Thyroid gland (tissue), 4 donors: ENCODE measurements at regions not wholly inside any gene's neighbourhood (a gene's known extent, or its start where the extent isn't known, plus 50 kb on each side); places are given as distances from the start of the nearest gene placed in this dataset.

Experiments
- DNase-seq, 2 donors: peaks; one replicate each; pipeline ENCODE4 v3.0.0-alpha.2; 2019
- H3K27ac ChIP-seq, 3 donors: fragments of 200-600 bp; sonication (generic); 1 replicate in 2 of 3; 2 replicates in 1 of 3; pipeline ENCODE4 v1.5.1; 2016 to 2019; ENCODE audit warnings: mild to moderate bottlenecking in 1 of 3, moderate library complexity in 1 of 3
- H3K27me3 ChIP-seq: fragments of 200-600 bp; sonication (generic); one replicate; pipeline ENCODE4 v1.5.1; 2019
- H3K36me3 ChIP-seq, 2 donors: fragments of 200-600 bp; sonication (generic); one replicate each; pipeline ENCODE4 v1.5.1; 2016 to 2019
- H3K4me1 ChIP-seq, 2 donors: fragments of 200-600 bp; sonication (generic); one replicate each; pipeline ENCODE4 v1.5.1; 2017 to 2019
- H3K4me3 ChIP-seq, 3 donors: fragments of 200-600 bp; sonication (generic); replicated peaks in 1 of 3; 1 replicate in 2 of 3; 2 replicates in 1 of 3; pipeline ENCODE4 v1.5.1; 2016; ENCODE audit warnings: mild to moderate bottlenecking in 1 of 3
- H3K9me3 ChIP-seq: fragments of 200-600 bp; sonication (generic); one replicate; pipeline ENCODE4 v1.5.1; 2017
- POLR2A ChIP-seq, 2 donors: fragments of 450-650 bp; IDR thresholded peaks; one replicate each; pipeline ENCODE4 v1.6.1; 2017; ENCODE audit warnings: antibody characterized with exemption in 2 of 2, mild to moderate bottlenecking in 2 of 2, moderate library complexity in 1 of 2
- WGBS, 2 donors: methylation state at CpG; one replicate each; pipeline ENCODE4 v1.1.5; 2017; 5-methylcytosine and 5-hydroxymethylcytosine counted together
- intact Hi-C: fragments of 100-400 bp; cut with DNase I; formaldehyde crosslinking; loops from one replicate; pipeline ENCODE4 v1.15.1; 2023
- TF ChIP-seq, protein P1 (sequence below), 6 experiments: fragments of 200-600 bp in 3 of 6; fragments of 450-650 bp in 3 of 6; sonication (generic) in 3 of 6; IDR thresholded peaks; one replicate each; pipeline ENCODE4 v1.5.1; 2016 to 2019; ENCODE audit warnings: antibody characterized with exemption in 6 of 6, mild to moderate bottlenecking in 2 of 6, inconsistent platforms in 1 of 6, moderate library complexity in 1 of 6

DNA sequence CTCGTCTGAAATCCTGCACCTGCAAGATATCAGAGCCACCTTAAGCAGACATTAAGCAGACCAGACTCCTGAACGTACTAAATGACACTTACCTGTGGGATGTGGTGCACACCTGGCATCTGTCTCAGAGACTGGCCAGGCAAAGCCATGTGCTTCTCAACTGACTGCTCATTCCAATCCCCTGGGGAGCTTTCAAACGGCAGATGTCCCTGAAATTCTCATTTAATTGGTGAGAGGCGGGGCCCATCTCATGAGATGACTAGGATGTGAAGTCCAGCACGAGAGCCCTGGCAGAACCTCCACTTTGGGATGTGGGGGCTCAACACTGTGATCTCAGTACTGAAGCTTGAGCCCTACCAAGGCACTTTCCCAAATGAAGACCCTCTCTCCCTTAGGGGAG is 84.9 kb upstream of the HMGXB4 start:
- no peak for DNase-seq
- WGBS, 2 donors, result 36 to 37% methylated on average over 5 of the region's 5 CpGs
- Histone ChIP-seq H3K27ac (no peak overlapping the region), H3K4me3 (no peak overlapping the region), H3K4me1 (no peaks in the 10 kb centered on the region), H3K36me3 (no peaks in the 10 kb centered on the region), H3K9me3 (no peaks in the 10 kb centered on the region), H3K27me3 (no peaks in the 10 kb centered on the region)
- intact Hi-C loops, result no loop called here
- no peak for TF ChIP-seq POLR2A (IDR thresholded peaks at IDR 0.05)
- TF ChIP-seq, protein P1, sequence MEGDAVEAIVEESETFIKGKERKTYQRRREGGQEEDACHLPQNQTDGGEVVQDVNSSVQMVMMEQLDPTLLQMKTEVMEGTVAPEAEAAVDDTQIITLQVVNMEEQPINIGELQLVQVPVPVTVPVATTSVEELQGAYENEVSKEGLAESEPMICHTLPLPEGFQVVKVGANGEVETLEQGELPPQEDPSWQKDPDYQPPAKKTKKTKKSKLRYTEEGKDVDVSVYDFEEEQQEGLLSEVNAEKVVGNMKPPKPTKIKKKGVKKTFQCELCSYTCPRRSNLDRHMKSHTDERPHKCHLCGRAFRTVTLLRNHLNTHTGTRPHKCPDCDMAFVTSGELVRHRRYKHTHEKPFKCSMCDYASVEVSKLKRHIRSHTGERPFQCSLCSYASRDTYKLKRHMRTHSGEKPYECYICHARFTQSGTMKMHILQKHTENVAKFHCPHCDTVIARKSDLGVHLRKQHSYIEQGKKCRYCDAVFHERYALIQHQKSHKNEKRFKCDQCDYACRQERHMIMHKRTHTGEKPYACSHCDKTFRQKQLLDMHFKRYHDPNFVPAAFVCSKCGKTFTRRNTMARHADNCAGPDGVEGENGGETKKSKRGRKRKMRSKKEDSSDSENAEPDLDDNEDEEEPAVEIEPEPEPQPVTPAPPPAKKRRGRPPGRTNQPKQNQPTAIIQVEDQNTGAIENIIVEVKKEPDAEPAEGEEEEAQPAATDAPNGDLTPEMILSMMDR (IDR thresholded peaks at IDR 0.05), result no peak

DNA sequence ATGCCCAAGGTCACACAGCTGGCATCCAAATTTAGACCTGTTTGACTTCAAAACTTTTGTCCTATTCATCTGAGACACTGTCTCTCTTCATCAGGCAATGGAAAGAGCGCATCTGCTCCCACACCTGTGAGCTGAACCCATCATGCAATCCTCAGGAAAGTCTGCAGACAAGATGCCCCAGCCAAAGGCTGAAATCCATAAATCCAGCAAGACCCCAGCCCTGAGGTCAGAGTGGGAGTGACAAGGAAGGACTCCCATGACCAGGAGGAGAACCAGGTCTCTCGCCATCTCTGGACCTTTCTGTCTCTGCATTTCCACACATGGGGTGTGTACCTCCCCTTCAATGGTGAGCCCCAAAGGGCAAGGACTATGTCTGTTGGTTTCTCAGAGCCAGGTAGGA is 83.6 kb upstream of the HMGXB4 start:
- Histone ChIP-seq H3K9me3 (no peaks in the 10 kb centered on the region), H3K27me3 (no peaks in the 10 kb centered on the region), H3K4me3 (no peak overlapping the region), H3K4me1 (no peaks in the 10 kb centered on the region), H3K27ac (no peak overlapping the region), H3K36me3 (no peaks in the 10 kb centered on the region)
- DNase-seq, result no peak
- 71 to 93% methylated on average over 2 of the region's 2 CpGs for WGBS, 2 donors
- TF ChIP-seq POLR2A (IDR thresholded peaks at IDR 0.05), result no peak
- TF ChIP-seq, protein P1 (IDR thresholded peaks at IDR 0.05), result no peak
- intact Hi-C loops, result no loop called here

DNA sequence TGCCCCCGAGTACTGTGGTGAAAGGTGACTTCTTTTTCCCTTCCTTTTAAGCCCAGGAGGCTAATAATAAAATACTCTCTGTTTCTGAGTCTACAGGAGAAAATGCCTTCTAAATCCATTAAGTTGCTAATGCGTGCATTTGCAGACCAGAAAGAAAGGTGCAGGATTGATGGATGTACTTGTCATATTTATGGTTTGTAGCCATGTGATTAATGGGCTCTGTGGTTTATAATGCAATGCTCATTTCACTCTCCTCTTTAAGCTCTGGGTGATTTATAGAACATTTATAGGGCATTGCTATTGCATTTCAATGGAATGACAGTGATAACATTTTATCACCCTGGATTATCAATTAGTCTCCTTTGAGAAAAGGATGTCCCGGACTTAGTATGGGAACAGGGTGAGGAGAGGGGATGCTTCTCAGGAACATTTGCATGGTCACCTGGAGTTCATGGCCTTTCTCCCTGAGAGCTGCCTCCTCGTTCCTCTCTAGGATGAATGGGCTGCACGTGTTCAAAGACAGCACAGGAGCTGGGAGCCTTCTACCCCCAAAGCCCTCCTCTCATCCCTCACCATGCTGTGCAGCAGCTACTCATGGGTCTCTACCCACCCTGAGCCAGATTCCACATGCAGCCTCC is 82.8 kb upstream of the HMGXB4 start:
- H3K4me1 ChIP-seq, result no peaks in the 10 kb centered on the region
- WGBS, 2 donors, result 48 to 64% methylated on average over 5 of the region's 5 CpGs
- no peaks in the 10 kb centered on the region for H3K9me3 ChIP-seq
- no peak overlapping the region for H3K4me3 ChIP-seq
- intact Hi-C loops, result no loop called here
- H3K27ac ChIP-seq, result no peak overlapping the region
- TF ChIP-seq, protein P1 (IDR thresholded peaks at IDR 0.05), result no peak
- TF ChIP-seq POLR2A (IDR thresholded peaks at IDR 0.05), result no peak
- no peaks in the 10 kb centered on the region for H3K36me3 ChIP-seq
- no peak for DNase-seq
- no peaks in the 10 kb centered on the region for H3K27me3 ChIP-seq

DNA sequence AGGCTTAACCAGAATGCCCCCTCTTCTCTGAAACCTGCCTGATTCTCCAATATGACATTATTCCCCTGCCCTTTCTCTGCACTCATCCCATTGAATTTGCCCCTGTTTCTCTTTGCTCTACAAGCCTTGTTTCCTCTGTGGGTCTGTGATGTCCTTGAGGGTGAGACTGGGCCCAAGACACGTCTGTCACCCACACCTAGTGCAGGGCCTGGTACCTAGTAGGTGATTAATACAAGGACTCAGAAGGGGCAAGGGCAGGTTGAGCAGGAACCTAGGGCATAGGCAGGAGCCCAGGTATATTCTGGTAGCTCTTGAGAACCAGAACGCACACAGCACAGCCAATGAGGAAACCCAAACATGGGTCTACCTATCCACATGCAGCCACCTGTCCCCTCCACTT is 81.9 kb upstream of the HMGXB4 start:
- Histone ChIP-seq H3K9me3 (no peaks in the 10 kb centered on the region), H3K36me3 (no peaks in the 10 kb centered on the region), H3K27me3 (no peaks in the 10 kb centered on the region), H3K4me1 (no peaks in the 10 kb centered on the region), H3K27ac (no peak overlapping the region), H3K4me3 (no peak overlapping the region)
- no peak for DNase-seq
- WGBS, 2 donors, result 79 to 86% methylated on average over 2 of the region's 2 CpGs
- TF ChIP-seq, protein P1 (IDR thresholded peaks at IDR 0.05), result no peak
- no peak for TF ChIP-seq POLR2A (IDR thresholded peaks at IDR 0.05)
- intact Hi-C loops, result no loop called here

DNA sequence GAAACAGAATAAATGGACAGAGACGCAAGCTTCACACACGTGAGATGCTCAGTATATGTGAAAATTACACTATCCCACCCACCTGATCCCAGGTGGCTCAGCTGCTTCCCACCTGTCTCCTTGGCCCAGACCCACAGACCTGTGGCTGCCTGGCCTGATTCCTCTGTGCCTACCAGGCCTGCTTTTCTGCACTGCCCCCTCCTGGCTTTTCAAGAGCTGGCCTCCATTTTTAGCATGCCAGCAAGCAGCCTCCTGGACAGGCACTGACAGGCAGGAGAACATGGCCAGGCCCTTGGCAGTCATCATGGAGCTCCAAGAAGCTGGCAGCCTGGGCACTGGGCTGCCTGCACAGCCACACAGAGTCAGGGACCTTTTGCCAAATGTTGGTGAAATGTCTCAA is 79.5 kb upstream of the HMGXB4 start:
- no peak overlapping the region for H3K4me3 ChIP-seq
- TF ChIP-seq, protein P1 (IDR thresholded peaks at IDR 0.05), result no peak
- TF ChIP-seq POLR2A (IDR thresholded peaks at IDR 0.05), result no peak
- H3K9me3 ChIP-seq, result no peaks in the 10 kb centered on the region

More for the DNA sequence above, 79.5 kb upstream of the HMGXB4 start:
- 82% methylated on average over 2 of the region's 2 CpGs for WGBS, 2 donors
- intact Hi-C loops, result no loop called here
- Histone ChIP-seq H3K36me3 (no peaks in the 10 kb centered on the region), H3K27me3 (no peaks in the 10 kb centered on the region), H3K4me1 (no peaks in the 10 kb centered on the region), H3K27ac (no peak overlapping the region)
- DNase-seq, result no peak
